Colonic mucosa (tissue), 4 donors: ENCODE measurements at regions not wholly inside any gene's neighbourhood (a gene's known extent, or its start where the extent isn't known, plus 50 kb on each side); places are given as distances from the start of the nearest gene placed in this dataset.

Source experiments
- DNase-seq: peaks from one replicate; pipeline ENCODE4 v3.0.0-alpha.2; 2020
- H3K27ac ChIP-seq: fragments of 200-600 bp; one replicate; pipeline ENCODE4 v1.8.0; 2021
- H3K27me3 ChIP-seq: fragments of 200-600 bp; one replicate; pipeline ENCODE4 v1.8.0; 2021
- H3K36me3 ChIP-seq: fragments of 200-600 bp; one replicate; pipeline ENCODE4 v1.8.0; 2021
- H3K4me1 ChIP-seq: fragments of 200-600 bp; one replicate; pipeline ENCODE4 v1.8.0; 2021; ENCODE audit warnings: mild to moderate bottlenecking
- H3K4me3 ChIP-seq: fragments of 200-600 bp; one replicate; pipeline ENCODE4 v1.8.0; 2021
- H3K9ac ChIP-seq, 2 donors: one replicate each; pipeline ENCODE4 v1.7.0; 2013; ENCODE audit warnings: control low read depth in 2 of 2, low read depth in 2 of 2, low read length in 2 of 2
- H3K9me3 ChIP-seq: fragments of 200-600 bp; one replicate; pipeline ENCODE4 v1.8.0; 2021
- intact Hi-C: fragments of 100-400 bp; cut with DNase I; formaldehyde crosslinking; loops from one replicate; pipeline ENCODE4 v1.14.1; 2022
- TF ChIP-seq, protein P1 (sequence below): fragments of 200-600 bp; IDR thresholded peaks from one replicate; pipeline ENCODE4 v1.8.0; 2022; ENCODE audit warnings: antibody characterized with exemption, mild to moderate bottlenecking
- donor health status: healthy.
- donor health status: DM: no; HTN: no; CAD: no.
- donor health status: DM: no; HTN: no; CAD: no.

GRCh38 chr6:140041571-140042332 lies 667.3 kb upstream of the CITED2 start:
- Histone ChIP-seq H3K9ac (no peak overlapping the region), H3K4me3 (no peak overlapping the region), H3K36me3 (no peaks in the 10 kb centered on the region), H3K9me3 (no peaks in the 10 kb centered on the region), H3K27ac (no peak overlapping the region), H3K27me3 (no peaks in the 10 kb centered on the region), H3K4me1 (no peaks in the 10 kb centered on the region)
- intact Hi-C loops: no loop called here
- DNase-seq: no peak
- TF ChIP-seq, protein P1, sequence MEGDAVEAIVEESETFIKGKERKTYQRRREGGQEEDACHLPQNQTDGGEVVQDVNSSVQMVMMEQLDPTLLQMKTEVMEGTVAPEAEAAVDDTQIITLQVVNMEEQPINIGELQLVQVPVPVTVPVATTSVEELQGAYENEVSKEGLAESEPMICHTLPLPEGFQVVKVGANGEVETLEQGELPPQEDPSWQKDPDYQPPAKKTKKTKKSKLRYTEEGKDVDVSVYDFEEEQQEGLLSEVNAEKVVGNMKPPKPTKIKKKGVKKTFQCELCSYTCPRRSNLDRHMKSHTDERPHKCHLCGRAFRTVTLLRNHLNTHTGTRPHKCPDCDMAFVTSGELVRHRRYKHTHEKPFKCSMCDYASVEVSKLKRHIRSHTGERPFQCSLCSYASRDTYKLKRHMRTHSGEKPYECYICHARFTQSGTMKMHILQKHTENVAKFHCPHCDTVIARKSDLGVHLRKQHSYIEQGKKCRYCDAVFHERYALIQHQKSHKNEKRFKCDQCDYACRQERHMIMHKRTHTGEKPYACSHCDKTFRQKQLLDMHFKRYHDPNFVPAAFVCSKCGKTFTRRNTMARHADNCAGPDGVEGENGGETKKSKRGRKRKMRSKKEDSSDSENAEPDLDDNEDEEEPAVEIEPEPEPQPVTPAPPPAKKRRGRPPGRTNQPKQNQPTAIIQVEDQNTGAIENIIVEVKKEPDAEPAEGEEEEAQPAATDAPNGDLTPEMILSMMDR: no peak

DNA sequence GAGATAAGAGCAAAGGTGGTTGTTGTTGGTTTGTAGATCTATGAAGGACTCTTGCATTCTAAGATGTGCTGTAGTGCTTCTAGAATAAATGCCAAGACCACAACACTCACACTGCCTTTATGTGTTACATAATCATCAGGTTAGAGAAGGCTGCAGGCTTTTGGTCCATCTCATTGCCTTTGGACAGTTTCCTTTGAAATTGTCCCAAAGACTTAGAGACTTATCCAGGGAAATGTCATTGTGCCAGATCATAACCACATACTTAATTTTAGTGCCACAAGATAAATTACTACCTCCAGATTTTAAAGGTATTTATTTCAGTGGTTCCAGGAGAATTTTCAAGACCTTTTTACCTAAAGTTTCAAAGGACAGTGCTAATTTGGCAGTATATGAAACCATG lies 666.6 kb upstream of the CITED2 start:
- no peak for DNase-seq
- intact Hi-C loops: no loop called here
- TF ChIP-seq, protein P1: no peak

GRCh38 chr6:140040396-140040795 lies 665.9 kb upstream of the CITED2 start:
- Histone ChIP-seq H3K4me3 (no peak overlapping the region), H3K36me3 (no peaks in the 10 kb centered on the region), H3K9me3 (no peaks in the 10 kb centered on the region), H3K27ac (no peak overlapping the region), H3K27me3 (no peaks in the 10 kb centered on the region), H3K9ac (no peak overlapping the region), H3K4me1 (no peaks in the 10 kb centered on the region)
- DNase-seq: no peak
- intact Hi-C loops: no loop called here
- TF ChIP-seq, protein P1: no peak

More for the DNA sequence above, 666.6 kb upstream of the CITED2 start:
- Histone ChIP-seq H3K27me3 (no peaks in the 10 kb centered on the region), H3K27ac (no peak overlapping the region), H3K4me1 (no peaks in the 10 kb centered on the region), H3K36me3 (no peaks in the 10 kb centered on the region), H3K9ac (no peak overlapping the region), H3K9me3 (no peaks in the 10 kb centered on the region), H3K4me3 (no peak overlapping the region)

DNA sequence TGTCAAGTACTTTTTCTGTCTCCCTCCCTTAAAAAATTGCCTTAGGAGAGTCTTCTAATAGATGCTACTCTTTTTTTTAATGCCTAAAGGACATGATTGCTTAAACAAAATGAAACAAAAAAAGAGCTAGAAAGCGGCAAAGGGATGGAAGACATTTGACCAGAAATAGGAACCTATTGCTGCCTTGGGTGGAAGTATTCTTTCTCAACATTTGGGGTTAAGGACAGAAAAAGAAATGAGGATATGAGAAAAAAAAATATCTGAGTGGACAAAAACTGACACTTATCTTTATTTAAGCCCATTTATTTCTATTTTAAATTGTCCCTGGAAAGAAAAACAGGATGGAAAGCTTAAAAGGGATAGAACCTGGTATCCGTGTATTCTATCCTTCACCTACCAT lies 664.9 kb upstream of the CITED2 start:
- H3K4me3 ChIP-seq: no peak overlapping the region
- no peaks in the 10 kb centered on the region for H3K9me3 ChIP-seq
- no peak overlapping the region for H3K27ac ChIP-seq
- TF ChIP-seq, protein P1: no peak
- H3K36me3 ChIP-seq: no peaks in the 10 kb centered on the region
- no peaks in the 10 kb centered on the region for H3K4me1 ChIP-seq
- no peak for DNase-seq
- intact Hi-C loops: no loop called here
- H3K27me3 ChIP-seq: no peaks in the 10 kb centered on the region
- H3K9ac ChIP-seq: no peak overlapping the region

GRCh38 chr6:140036196-140036595 lies 661.7 kb upstream of the CITED2 start:
- H3K9me3 ChIP-seq: no peaks in the 10 kb centered on the region
- DNase-seq: no peak
- TF ChIP-seq, protein P1: no peak

More at GRCh38 chr6:140036196-140036595, 661.7 kb upstream of the CITED2 start:
- Histone ChIP-seq H3K27me3 (no peaks in the 10 kb centered on the region), H3K9ac (no peak overlapping the region), H3K4me1 (no peaks in the 10 kb centered on the region), H3K4me3 (no peak overlapping the region), H3K27ac (no peak overlapping the region), H3K36me3 (no peaks in the 10 kb centered on the region)
- intact Hi-C loops: no loop called here
